HEK293 (cell line): ENCODE measurements at regions not wholly inside any gene's neighbourhood (a gene's known extent, or its start where the extent isn't known, plus 50 kb on each side); places are given as distances from the start of the nearest gene placed in this dataset.

ENCODE experiments used
- CTCF ChIA-PET: fragments of 350-600 bp; formaldehyde crosslinking; extraction: SDS; loops from one replicate; lab custom pipeline; 2021; ENCODE audit warnings: antibody characterized with exemption; lab: Yijun Ruan, JAX
- POLR2A ChIA-PET: fragments of 300-600 bp; formaldehyde crosslinking; extraction: SDS; loops from one replicate; lab custom pipeline; 2020; ENCODE audit warnings: antibody characterized with exemption, inconsistent platforms; lab: Yijun Ruan, JAX
- H3K27ac ChIP-seq: fragments of 200-500 bp; sonication (Bioruptor generic); 2 replicates; pipeline ENCODE4 v1.5.1; 2014; ENCODE audit warnings: low read depth, low read length, control low read depth, inconsistent platforms; ENCODE audit errors: extremely low read depth
- H3K36me3 ChIP-seq, 2 experiments: fragments of 200-500 bp in 1 of 2; sonication (Bioruptor generic) in 1 of 2; 1 replicate in 1 of 2; 2 replicates in 1 of 2; pipeline ENCODE4 v1.5.1; 2014 to 2017; ENCODE audit warnings: inconsistent platforms in 2 of 2, low read length in 2 of 2; ENCODE audit not compliant: control insufficient read depth in 2 of 2, insufficient read depth in 1 of 2
- H3K4me1 ChIP-seq: fragments of 200-500 bp; sonication (Bioruptor generic); 2 replicates; pipeline ENCODE4 v1.5.1; 2014; ENCODE audit warnings: mild to moderate bottlenecking, low read length, inconsistent platforms; ENCODE audit not compliant: control insufficient read depth, insufficient read depth
- H3K4me3 ChIP-seq: 2 replicates; pipeline ENCODE4 v1.5.1; 2011; ENCODE audit warnings: low read depth, mild to moderate bottlenecking, control low read depth, low read length, moderate library complexity
- H3K9me3 ChIP-seq: fragments of 200-500 bp; sonication (Bioruptor generic); 2 replicates; pipeline ENCODE4 v1.5.1; 2014; ENCODE audit warnings: low read depth, low read length, inconsistent platforms; ENCODE audit not compliant: control insufficient read depth, insufficient read depth
- ATF2 ChIP-seq: fragments of 450-650 bp; formaldehyde crosslinking; IDR thresholded peaks from 2 replicates; pipeline ENCODE4 v1.5.1; 2016; ENCODE audit warnings: missing biosample characterization, missing genetic modification characterization, low read depth
- GLI4 ChIP-seq: fragments of 450-650 bp; formaldehyde crosslinking; IDR thresholded peaks from 2 replicates; pipeline ENCODE4 v1.5.1; 2016; ENCODE audit warnings: missing biosample characterization, missing genetic modification characterization
- HOXC10 ChIP-seq: sonication (generic); formaldehyde crosslinking; IDR thresholded peaks from 2 replicates; pipeline ENCODE4 v1.8.1; 2023; ENCODE audit warnings: mild to moderate bottlenecking, missing genetic modification reagents
- HOXD13 ChIP-seq: sonication (generic); formaldehyde crosslinking; IDR thresholded peaks from 2 replicates; pipeline ENCODE4 v1.8.0; 2022; ENCODE audit warnings: missing genetic modification reagents, borderline replicate concordance
- INSM2 ChIP-seq: fragments of 450-650 bp; formaldehyde crosslinking; IDR thresholded peaks from 2 replicates; pipeline ENCODE4 v1.5.1; 2016; ENCODE audit warnings: missing biosample characterization, missing genetic modification characterization
- PRDM1 ChIP-seq: fragments of 450-650 bp; formaldehyde crosslinking; IDR thresholded peaks from 2 replicates; pipeline ENCODE4; 2016; ENCODE audit warnings: missing biosample characterization, missing genetic modification characterization
- YY1 ChIP-seq: fragments of 450-650 bp; formaldehyde crosslinking; IDR thresholded peaks from 2 replicates; pipeline ENCODE4 v1.5.1; 2018; ENCODE audit warnings: missing biosample characterization, missing genetic modification characterization
- ZBTB49 ChIP-seq: fragments of 450-650 bp; formaldehyde crosslinking; IDR thresholded peaks from 2 replicates; pipeline ENCODE4 v1.5.1; 2016; ENCODE audit warnings: missing biosample characterization, missing genetic modification characterization, low read depth
- ZNF140 ChIP-seq: fragments of 450-650 bp; formaldehyde crosslinking; IDR thresholded peaks from 2 replicates; pipeline ENCODE4 v1.5.1; 2016; ENCODE audit warnings: missing biosample characterization, missing genetic modification characterization
- ZNF169 ChIP-seq: fragments of 450-650 bp; formaldehyde crosslinking; IDR thresholded peaks from 2 replicates; pipeline ENCODE4 v1.5.1; 2016; ENCODE audit warnings: missing biosample characterization, missing genetic modification characterization
- ZNF214 ChIP-seq: fragments of 450-650 bp; formaldehyde crosslinking; IDR thresholded peaks from 2 replicates; pipeline ENCODE4 v1.5.1; 2017; ENCODE audit warnings: missing biosample characterization, mild to moderate bottlenecking, missing genetic modification characterization, borderline replicate concordance
- ZNF223 ChIP-seq: fragments of 450-650 bp; formaldehyde crosslinking; IDR thresholded peaks from 2 replicates; pipeline ENCODE4 v1.5.1; 2016; ENCODE audit warnings: missing biosample characterization, missing genetic modification characterization
- ZNF37A ChIP-seq: fragments of 450-650 bp; IDR thresholded peaks from 2 replicates; pipeline ENCODE4 v1.5.1; 2018; ENCODE audit warnings: missing biosample characterization, missing genetic modification characterization
- ZNF391 ChIP-seq: fragments of 450-650 bp; formaldehyde crosslinking; IDR thresholded peaks from 2 replicates; pipeline ENCODE4 v1.5.1; 2016; ENCODE audit warnings: low read depth, missing biosample characterization, missing genetic modification characterization, borderline replicate concordance
- ZNF521 ChIP-seq: fragments of 450-650 bp; formaldehyde crosslinking; IDR thresholded peaks from 2 replicates; pipeline ENCODE4 v1.5.1; 2017; ENCODE audit warnings: missing biosample characterization, mild to moderate bottlenecking, missing genetic modification characterization
- ZNF544 ChIP-seq: fragments of 450-650 bp; formaldehyde crosslinking; IDR thresholded peaks from 2 replicates; pipeline ENCODE4 v1.5.0; 2017; ENCODE audit warnings: missing biosample characterization, missing genetic modification characterization
- ZNF707 ChIP-seq: fragments of 450-650 bp; formaldehyde crosslinking; IDR thresholded peaks from 2 replicates; pipeline ENCODE4 v1.5.1; 2016; ENCODE audit warnings: missing biosample characterization, missing genetic modification characterization
- ZSCAN23 ChIP-seq: fragments of 450-650 bp; formaldehyde crosslinking; IDR thresholded peaks from 2 replicates; pipeline ENCODE4 v1.5.1; 2016; ENCODE audit warnings: missing biosample characterization, missing genetic modification characterization
- TF ChIP-seq, protein P1 (sequence below): fragments of 450-650 bp; formaldehyde crosslinking; IDR thresholded peaks from 2 replicates; pipeline ENCODE4 v1.5.1; 2016; ENCODE audit warnings: missing biosample characterization, missing genetic modification characterization
- TF ChIP-seq, protein P2 (sequence below): fragments of 450-650 bp; formaldehyde crosslinking; IDR thresholded peaks from 2 replicates; pipeline ENCODE4 v1.5.1; 2016; ENCODE audit warnings: missing biosample characterization, missing genetic modification characterization
- TF ChIP-seq, protein P3 (sequence below): fragments of 450-650 bp; formaldehyde crosslinking; IDR thresholded peaks from 2 replicates; pipeline ENCODE4 v1.5.1; 2016; ENCODE audit warnings: missing biosample characterization, missing genetic modification characterization

DNA sequence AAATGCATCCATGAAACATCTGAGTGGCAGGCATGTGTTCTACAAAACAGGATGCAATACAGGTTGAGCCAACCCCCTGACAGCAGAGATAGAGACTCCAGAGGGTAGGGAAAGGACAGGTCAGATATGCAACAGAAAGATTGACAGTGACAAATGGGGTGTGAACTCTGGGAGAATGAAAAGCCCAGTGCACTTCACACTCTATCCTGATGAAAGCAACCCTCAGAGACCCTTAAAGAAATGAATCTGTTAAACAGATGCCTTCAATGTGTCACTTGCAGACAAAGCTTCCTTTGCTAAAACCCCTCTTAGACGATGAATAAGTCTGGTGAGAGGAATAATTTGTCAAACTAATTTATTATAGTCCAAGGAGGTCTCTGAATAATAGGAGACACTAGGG is 89.9 kb downstream of the RFPL4B start:
- POLR2A ChIA-PET = no interaction called here
- no peaks in the 10 kb centered on the region for H3K36me3 ChIP-seq
- TF ChIP-seq, protein P1, sequence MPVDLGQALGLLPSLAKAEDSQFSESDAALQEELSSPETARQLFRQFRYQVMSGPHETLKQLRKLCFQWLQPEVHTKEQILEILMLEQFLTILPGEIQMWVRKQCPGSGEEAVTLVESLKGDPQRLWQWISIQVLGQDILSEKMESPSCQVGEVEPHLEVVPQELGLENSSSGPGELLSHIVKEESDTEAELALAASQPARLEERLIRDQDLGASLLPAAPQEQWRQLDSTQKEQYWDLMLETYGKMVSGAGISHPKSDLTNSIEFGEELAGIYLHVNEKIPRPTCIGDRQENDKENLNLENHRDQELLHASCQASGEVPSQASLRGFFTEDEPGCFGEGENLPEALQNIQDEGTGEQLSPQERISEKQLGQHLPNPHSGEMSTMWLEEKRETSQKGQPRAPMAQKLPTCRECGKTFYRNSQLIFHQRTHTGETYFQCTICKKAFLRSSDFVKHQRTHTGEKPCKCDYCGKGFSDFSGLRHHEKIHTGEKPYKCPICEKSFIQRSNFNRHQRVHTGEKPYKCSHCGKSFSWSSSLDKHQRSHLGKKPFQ (tag by site-specific recombination) = peak; percentile 84
- no peak for TF ChIP-seq ZNF391
- no peak for TF ChIP-seq ZSCAN23
- TF ChIP-seq ZNF214 (tag by site-specific recombination) = no peak
- TF ChIP-seq, all 188 proteins: peak for 1
- CTCF ChIA-PET = no interaction called here
- no peak overlapping the region for H3K4me3 ChIP-seq
- H3K27ac ChIP-seq = no peak overlapping the region
- peaks cover 29% of the 10 kb centered on the region for H3K4me1 ChIP-seq
- no peaks in the 10 kb centered on the region for H3K9me3 ChIP-seq

DNA sequence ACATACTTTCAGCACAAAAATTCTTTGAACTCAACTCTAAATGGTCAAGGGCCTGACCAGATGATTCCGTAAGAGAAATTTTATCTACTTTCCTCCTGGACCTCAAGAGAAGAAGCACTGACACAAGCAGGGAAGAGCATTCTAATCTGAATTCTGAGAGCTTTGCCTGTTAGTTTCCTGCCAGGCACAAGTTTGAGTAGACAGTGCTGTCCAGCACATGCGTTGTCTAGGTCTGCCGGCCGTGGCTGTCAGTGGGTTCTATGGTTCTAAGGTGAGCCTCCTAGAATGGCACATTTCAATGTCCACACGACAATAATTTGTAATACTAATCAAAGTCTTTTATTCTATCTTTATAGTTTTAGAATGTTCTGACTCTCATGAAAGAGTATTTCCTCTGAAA is 91.9 kb downstream of the RFPL4B start:
- Histone ChIP-seq H3K36me3 (no peaks in the 10 kb centered on the region), H3K4me1 (peaks cover 13% of the 10 kb centered on the region), H3K9me3 (no peaks in the 10 kb centered on the region), H3K27ac (no peak overlapping the region), H3K4me3 (no peak overlapping the region)
- ChIA-PET CTCF (no interaction called here), POLR2A (no interaction called here)
- no peak for TF ChIP-seq HOXD13
- TF ChIP-seq, protein P2, sequence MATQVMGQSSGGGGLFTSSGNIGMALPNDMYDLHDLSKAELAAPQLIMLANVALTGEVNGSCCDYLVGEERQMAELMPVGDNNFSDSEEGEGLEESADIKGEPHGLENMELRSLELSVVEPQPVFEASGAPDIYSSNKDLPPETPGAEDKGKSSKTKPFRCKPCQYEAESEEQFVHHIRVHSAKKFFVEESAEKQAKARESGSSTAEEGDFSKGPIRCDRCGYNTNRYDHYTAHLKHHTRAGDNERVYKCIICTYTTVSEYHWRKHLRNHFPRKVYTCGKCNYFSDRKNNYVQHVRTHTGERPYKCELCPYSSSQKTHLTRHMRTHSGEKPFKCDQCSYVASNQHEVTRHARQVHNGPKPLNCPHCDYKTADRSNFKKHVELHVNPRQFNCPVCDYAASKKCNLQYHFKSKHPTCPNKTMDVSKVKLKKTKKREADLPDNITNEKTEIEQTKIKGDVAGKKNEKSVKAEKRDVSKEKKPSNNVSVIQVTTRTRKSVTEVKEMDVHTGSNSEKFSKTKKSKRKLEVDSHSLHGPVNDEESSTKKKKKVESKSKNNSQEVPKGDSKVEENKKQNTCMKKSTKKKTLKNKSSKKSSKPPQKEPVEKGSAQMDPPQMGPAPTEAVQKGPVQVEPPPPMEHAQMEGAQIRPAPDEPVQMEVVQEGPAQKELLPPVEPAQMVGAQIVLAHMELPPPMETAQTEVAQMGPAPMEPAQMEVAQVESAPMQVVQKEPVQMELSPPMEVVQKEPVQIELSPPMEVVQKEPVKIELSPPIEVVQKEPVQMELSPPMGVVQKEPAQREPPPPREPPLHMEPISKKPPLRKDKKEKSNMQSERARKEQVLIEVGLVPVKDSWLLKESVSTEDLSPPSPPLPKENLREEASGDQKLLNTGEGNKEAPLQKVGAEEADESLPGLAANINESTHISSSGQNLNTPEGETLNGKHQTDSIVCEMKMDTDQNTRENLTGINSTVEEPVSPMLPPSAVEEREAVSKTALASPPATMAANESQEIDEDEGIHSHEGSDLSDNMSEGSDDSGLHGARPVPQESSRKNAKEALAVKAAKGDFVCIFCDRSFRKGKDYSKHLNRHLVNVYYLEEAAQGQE (tag by site-specific recombination) = peak; percentile 77

DNA sequence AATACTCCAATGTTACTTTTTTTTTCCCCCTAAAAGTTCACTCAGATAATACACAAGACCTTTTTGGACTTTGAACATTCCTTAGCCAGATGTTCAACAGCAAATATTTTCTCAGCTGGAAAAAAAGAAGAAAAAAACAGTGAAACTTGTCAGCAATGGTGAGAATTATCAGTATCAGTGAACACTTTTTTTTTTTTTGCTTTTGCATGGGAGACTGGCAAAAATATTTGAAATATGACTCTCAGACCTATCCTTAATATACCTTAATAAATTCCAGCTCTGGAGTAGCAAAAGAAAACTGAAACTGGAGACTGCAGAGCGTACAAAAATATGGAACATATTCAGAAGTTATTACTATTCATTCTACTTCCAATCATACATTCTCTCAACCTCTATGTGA is 92.3 kb downstream of the RFPL4B start:
- no peak overlapping the region for H3K4me3 ChIP-seq
- POLR2A ChIA-PET = no interaction called here
- H3K4me1 ChIP-seq = 0 out of 2 replicates have a peak, but pooled peaks cover 11% of the 10 kb centered on the region
- no peaks in the 10 kb centered on the region for H3K36me3 ChIP-seq
- CTCF ChIA-PET = no interaction called here
- no peak overlapping the region for H3K27ac ChIP-seq
- H3K9me3 ChIP-seq = no peaks in the 10 kb centered on the region
- no peak for TF ChIP-seq HOXC10 (CRISPR knock-in tag)
- no peak for TF ChIP-seq GLI4 (tag by site-specific recombination)
- no peak for TF ChIP-seq ZNF521 (tag by site-specific recombination)
- TF ChIP-seq ATF2 = no peak
- no peak for TF ChIP-seq PRDM1
- TF ChIP-seq ZNF169 (tag by site-specific recombination) = no peak
- TF ChIP-seq YY1 (tag by site-specific recombination) = no peak
- TF ChIP-seq ZNF140 = no peak
- no peak for TF ChIP-seq ZNF544 (tag by site-specific recombination)
- no peak for TF ChIP-seq ZNF223
- TF ChIP-seq ZNF37A (tag by site-specific recombination) = no peak
- no peak for TF ChIP-seq ZBTB49
- no peak for TF ChIP-seq INSM2 (tag by site-specific recombination)
- TF ChIP-seq, protein P3, sequence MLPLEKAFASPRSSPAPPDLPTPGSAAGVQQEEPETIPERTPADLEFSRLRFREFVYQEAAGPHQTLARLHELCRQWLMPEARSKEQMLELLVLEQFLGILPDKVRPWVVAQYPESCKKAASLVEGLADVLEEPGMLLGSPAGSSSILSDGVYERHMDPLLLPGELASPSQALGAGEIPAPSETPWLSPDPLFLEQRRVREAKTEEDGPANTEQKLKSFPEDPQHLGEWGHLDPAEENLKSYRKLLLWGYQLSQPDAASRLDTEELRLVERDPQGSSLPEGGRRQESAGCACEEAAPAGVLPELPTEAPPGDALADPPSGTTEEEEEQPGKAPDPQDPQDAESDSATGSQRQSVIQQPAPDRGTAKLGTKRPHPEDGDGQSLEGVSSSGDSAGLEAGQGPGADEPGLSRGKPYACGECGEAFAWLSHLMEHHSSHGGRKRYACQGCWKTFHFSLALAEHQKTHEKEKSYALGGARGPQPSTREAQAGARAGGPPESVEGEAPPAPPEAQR (tag by site-specific recombination) = no peak
- no peak for TF ChIP-seq ZNF707 (tag by site-specific recombination)
